Caki2 (cell line): ENCODE measurements at regions not wholly inside any gene's neighbourhood (a gene's known extent, or its start where the extent isn't known, plus 50 kb on each side); places are given as distances from the start of the nearest gene placed in this dataset.

Experiments
- DNase-seq: peaks from one replicate; pipeline ENCODE4 v3.0.0-alpha.2; 2015; ENCODE audit warnings: low read depth
- in situ Hi-C: cut with HindIII; loops from 2 replicates; pipeline ENCODE4 v1.10.0; 2016; ENCODE audit warnings: low sequenced_read_pairs, low pct_unique_long_range_greater_than_20kb, mixed read lengths

GRCh38 chr5:8028243-8028642, 159.3 kb downstream of the MTRR start:
- in situ Hi-C loops = no loop called here
- no peak for DNase-seq

- in situ Hi-C loops = no loop called here
- no peak for DNase-seq
These were observed 164.3 kb downstream of the MTRR start for GRCh38 chr5:8033261-8033660.

GRCh38 chr5:8034852-8035251, 165.9 kb downstream of the MTRR start:
- in situ Hi-C loops = no loop called here
- no peak for DNase-seq

- in situ Hi-C loops = no loop called here
- DNase-seq = no peak
These were observed 180.0 kb downstream of the MTRR start for GRCh38 chr5:8048920-8049319.

- DNase-seq = no peak
- in situ Hi-C loops = no loop called here
These were observed 181.7 kb downstream of the MTRR start for GRCh38 chr5:8050616-8051175.

- in situ Hi-C loops = no loop called here
- no peak for DNase-seq
These were observed 184.3 kb downstream of the MTRR start for GRCh38 chr5:8053270-8053669.

GRCh38 chr5:8057769-8058168, 188.8 kb downstream of the MTRR start:
- in situ Hi-C loops = no loop called here
- DNase-seq = peak; percentile 8

- in situ Hi-C loops = no loop called here
- DNase-seq = no peak
These were observed 189.8 kb downstream of the MTRR start for GRCh38 chr5:8058616-8059190.

- in situ Hi-C loops = no loop called here
- DNase-seq = no peak
These were observed 190.4 kb downstream of the MTRR start for GRCh38 chr5:8059337-8059736.

- in situ Hi-C loops = no loop called here
- no peak for DNase-seq
These were observed 191.4 kb downstream of the MTRR start for GRCh38 chr5:8060235-8060952.

GRCh38 chr5:8060953-8061429, 192.0 kb downstream of the MTRR start:
- no peak for DNase-seq
- in situ Hi-C loops = no loop called here

GRCh38 chr5:8062521-8062920, 193.6 kb downstream of the MTRR start:
- in situ Hi-C loops = no loop called here
- no peak for DNase-seq

GRCh38 chr5:8068078-8068477, 199.1 kb downstream of the MTRR start:
- in situ Hi-C loops = no loop called here
- DNase-seq = no peak

GRCh38 chr5:8070138-8070537, 201.2 kb downstream of the MTRR start:
- DNase-seq = no peak

GRCh38 chr5:8079056-8079455, 210.1 kb downstream of the MTRR start:
- DNase-seq = no peak
- in situ Hi-C loops = no loop called here

More at GRCh38 chr5:8070138-8070537, 201.2 kb downstream of the MTRR start:
- in situ Hi-C loops = no loop called here

- no peak for DNase-seq
- in situ Hi-C loops = no loop called here
These were observed 212.2 kb downstream of the MTRR start for GRCh38 chr5:8081179-8081578.

GRCh38 chr5:8093669-8094068, 224.7 kb downstream of the MTRR start:
- in situ Hi-C loops = no loop called here
- no peak for DNase-seq

- no peak for DNase-seq
- in situ Hi-C loops = no loop called here
These were observed 225.4 kb downstream of the MTRR start for GRCh38 chr5:8094304-8094703.

- DNase-seq = no peak
- in situ Hi-C loops = no loop called here
These were observed 228.2 kb downstream of the MTRR start for GRCh38 chr5:8097146-8097545.

- no peak for DNase-seq
- in situ Hi-C loops = no loop called here
These were observed 229.1 kb downstream of the MTRR start for GRCh38 chr5:8098081-8098480.
